HL-60 (cell line): ENCODE measurements at regions not wholly inside any gene's neighbourhood (a gene's known extent, or its start where the extent isn't known, plus 50 kb on each side); places are given as distances from the start of the nearest gene placed in this dataset.

Source experiments
- DNase-seq, 2 experiments: peaks; one replicate each; pipeline ENCODE4 v3.0.0-alpha.2; 2010 to 2020; ENCODE audit warnings: low read depth in 1 of 2, low spot score in 1 of 2
- H3K27ac ChIP-seq: fragments of 250-450 bp; sonication (Bioruptor Pico); replicated peaks from 2 replicates; pipeline ENCODE4 v1.5.1; 2020; ENCODE audit warnings: mild to moderate bottlenecking, moderate library complexity
- H3K27me3 ChIP-seq: fragments of 250-450 bp; sonication (Bioruptor Pico); 2 replicates; pipeline ENCODE4 v1.5.1; 2021; ENCODE audit warnings: mild to moderate bottlenecking, moderate library complexity; ENCODE audit not compliant: insufficient read depth, poor library complexity, severe bottlenecking
- H3K4me3 ChIP-seq: replicated peaks from 2 replicates; pipeline ENCODE4 v1.5.1; 2011; ENCODE audit warnings: mild to moderate bottlenecking, control low read depth, low read length; ENCODE audit not compliant: insufficient read depth
- GABPA ChIP-seq: IDR thresholded peaks from 2 replicates; pipeline ENCODE4 v1.6.1; 2012; ENCODE audit warnings: low read depth
- POLR2AphosphoS5 ChIP-seq: IDR thresholded peaks from 2 replicates; pipeline ENCODE4 v1.6.1; 2012; ENCODE audit warnings: low read depth
- SPI1 ChIP-seq: IDR thresholded peaks from 2 replicates; pipeline ENCODE4 v1.6.1; 2012; ENCODE audit warnings: low read depth, mild to moderate bottlenecking, borderline replicate concordance
- TF ChIP-seq, protein P1 (sequence below): IDR thresholded peaks from 2 replicates; pipeline ENCODE4 v1.6.1; 2012; ENCODE audit warnings: low read depth; ENCODE audit not compliant: insufficient replicate concordance
- TF ChIP-seq, protein P2 (sequence below): IDR thresholded peaks from one replicate; pipeline ENCODE4 v1.5.1; 2011; ENCODE audit warnings: low read length, control low read depth, inconsistent platforms; ENCODE audit not compliant: insufficient read depth

DNA sequence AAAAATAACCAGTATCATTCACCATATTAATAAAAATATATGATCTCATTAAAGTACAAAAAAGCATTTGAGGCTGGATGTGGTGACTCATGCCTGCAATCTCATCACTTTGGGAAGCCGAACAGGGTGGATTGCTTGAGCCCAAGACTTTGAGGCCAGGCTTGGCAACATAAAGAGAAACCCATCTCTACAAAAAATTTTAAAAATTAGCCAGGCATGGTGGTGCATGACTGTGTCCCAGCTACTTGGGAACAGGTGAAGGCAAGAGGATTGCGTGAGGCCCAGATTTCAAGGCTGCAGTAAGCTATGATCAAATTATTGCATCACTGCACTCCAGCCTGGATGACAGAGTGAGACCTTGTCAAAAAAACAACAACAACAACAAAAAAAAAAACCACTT is 75.9 kb downstream of the RAD51AP2 start:
- Histone ChIP-seq H3K27ac (no peak overlapping the region), H3K4me3 (no peak overlapping the region), H3K27me3 (no peaks in the 10 kb centered on the region)
- DNase-seq = no peak
- TF ChIP-seq SPI1 = no peak
- TF ChIP-seq, protein P1, sequence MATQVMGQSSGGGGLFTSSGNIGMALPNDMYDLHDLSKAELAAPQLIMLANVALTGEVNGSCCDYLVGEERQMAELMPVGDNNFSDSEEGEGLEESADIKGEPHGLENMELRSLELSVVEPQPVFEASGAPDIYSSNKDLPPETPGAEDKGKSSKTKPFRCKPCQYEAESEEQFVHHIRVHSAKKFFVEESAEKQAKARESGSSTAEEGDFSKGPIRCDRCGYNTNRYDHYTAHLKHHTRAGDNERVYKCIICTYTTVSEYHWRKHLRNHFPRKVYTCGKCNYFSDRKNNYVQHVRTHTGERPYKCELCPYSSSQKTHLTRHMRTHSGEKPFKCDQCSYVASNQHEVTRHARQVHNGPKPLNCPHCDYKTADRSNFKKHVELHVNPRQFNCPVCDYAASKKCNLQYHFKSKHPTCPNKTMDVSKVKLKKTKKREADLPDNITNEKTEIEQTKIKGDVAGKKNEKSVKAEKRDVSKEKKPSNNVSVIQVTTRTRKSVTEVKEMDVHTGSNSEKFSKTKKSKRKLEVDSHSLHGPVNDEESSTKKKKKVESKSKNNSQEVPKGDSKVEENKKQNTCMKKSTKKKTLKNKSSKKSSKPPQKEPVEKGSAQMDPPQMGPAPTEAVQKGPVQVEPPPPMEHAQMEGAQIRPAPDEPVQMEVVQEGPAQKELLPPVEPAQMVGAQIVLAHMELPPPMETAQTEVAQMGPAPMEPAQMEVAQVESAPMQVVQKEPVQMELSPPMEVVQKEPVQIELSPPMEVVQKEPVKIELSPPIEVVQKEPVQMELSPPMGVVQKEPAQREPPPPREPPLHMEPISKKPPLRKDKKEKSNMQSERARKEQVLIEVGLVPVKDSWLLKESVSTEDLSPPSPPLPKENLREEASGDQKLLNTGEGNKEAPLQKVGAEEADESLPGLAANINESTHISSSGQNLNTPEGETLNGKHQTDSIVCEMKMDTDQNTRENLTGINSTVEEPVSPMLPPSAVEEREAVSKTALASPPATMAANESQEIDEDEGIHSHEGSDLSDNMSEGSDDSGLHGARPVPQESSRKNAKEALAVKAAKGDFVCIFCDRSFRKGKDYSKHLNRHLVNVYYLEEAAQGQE = no peak
- no peak for TF ChIP-seq GABPA

DNA sequence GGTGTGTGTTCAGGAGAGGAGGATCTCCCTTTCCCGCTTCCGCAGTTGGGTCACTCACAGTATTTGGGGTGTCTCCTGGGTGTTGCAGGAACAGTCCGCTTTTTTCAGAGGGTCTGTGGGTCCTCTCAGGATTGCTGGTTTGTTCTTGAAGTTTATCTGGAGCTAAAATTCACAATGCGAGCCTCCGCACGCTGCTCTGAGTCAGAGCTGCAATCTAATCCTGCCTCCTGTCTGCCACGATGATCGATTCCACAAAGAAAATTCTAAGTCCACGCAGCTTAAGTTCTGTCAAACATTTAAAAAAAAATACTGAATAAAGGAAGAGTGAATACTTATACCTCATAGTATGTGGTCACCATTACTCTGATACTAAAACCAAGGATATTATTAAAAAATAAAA is 76.5 kb downstream of the RAD51AP2 start:
- DNase-seq = no peak
- no peak for TF ChIP-seq POLR2AphosphoS5
- no peak for TF ChIP-seq GABPA
- TF ChIP-seq, protein P2, sequence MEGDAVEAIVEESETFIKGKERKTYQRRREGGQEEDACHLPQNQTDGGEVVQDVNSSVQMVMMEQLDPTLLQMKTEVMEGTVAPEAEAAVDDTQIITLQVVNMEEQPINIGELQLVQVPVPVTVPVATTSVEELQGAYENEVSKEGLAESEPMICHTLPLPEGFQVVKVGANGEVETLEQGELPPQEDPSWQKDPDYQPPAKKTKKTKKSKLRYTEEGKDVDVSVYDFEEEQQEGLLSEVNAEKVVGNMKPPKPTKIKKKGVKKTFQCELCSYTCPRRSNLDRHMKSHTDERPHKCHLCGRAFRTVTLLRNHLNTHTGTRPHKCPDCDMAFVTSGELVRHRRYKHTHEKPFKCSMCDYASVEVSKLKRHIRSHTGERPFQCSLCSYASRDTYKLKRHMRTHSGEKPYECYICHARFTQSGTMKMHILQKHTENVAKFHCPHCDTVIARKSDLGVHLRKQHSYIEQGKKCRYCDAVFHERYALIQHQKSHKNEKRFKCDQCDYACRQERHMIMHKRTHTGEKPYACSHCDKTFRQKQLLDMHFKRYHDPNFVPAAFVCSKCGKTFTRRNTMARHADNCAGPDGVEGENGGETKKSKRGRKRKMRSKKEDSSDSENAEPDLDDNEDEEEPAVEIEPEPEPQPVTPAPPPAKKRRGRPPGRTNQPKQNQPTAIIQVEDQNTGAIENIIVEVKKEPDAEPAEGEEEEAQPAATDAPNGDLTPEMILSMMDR = no peak
- TF ChIP-seq, protein P1 = no peak
- no peak for TF ChIP-seq SPI1
- Histone ChIP-seq H3K4me3 (no peak overlapping the region), H3K27me3 (no peaks in the 10 kb centered on the region), H3K27ac (no peak overlapping the region)

DNA sequence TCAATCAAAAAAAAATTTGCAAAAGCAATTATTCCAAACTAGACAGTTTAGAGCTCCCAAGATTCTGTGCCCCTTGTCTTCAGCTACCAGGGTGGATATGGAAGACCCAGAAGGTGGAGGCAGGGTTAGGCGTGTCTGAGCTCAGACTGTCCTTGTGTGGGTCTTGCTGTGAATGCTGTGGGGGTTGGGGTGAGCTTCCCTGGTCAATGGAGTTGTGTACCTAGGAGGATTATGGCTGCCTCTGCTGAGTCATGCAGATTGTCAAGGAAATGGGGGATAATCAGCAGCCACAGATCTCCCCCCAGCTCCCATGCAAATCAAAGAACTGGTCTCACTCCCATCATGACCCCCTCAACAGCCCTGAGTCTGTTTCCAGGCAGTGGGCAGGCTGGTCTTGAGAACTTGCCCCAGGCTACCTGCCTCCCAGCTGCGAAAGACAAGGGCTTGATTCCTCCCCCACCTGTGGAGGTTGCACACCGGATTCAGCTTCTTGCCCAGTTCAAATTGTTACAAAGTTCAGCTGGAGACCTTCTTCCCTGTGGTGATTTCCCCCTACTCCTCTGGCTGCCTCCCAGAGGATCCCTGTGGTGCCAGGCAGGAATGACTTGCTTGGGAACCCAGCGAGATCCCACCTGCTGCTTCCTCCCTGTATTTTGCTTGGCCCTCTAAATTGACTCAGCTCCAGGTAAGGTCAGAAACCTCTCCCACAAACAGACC is 77.0 kb downstream of the RAD51AP2 start:
- Histone ChIP-seq H3K4me3 (no peak overlapping the region), H3K27ac (no peak overlapping the region), H3K27me3 (no peaks in the 10 kb centered on the region)
- TF ChIP-seq POLR2AphosphoS5 = no peak
- TF ChIP-seq SPI1 = no peak
- TF ChIP-seq, protein P1 = no peak
- TF ChIP-seq, protein P2 = no peak
- no peak for TF ChIP-seq GABPA
- DNase-seq = no peak
